GM21619 (cell line): ENCODE measurements at regions not wholly inside any gene's neighbourhood (a gene's known extent, or its start where the extent isn't known, plus 50 kb on each side); places are given as distances from the start of the nearest gene placed in this dataset.
"Not testable (repeated sequence)": the region's sequence is repeated elsewhere in the genome, so short reads cannot be mapped to it uniquely, and the experiment has no call there.

Experiments
- ATAC-seq: cut with Tn5 transposase; IDR thresholded peaks from one replicate; pipeline ENCODE4 v1.9.1; 2021; ENCODE audit not compliant: unreplicated experiment

GRCh38 chr3:106116733-106117489 is 248.1 kb upstream of the CBLB start:
- no peak for ATAC-seq

GRCh38 chr3:106117490-106117858 is 248.7 kb upstream of the CBLB start:
- no peak for ATAC-seq

DNA sequence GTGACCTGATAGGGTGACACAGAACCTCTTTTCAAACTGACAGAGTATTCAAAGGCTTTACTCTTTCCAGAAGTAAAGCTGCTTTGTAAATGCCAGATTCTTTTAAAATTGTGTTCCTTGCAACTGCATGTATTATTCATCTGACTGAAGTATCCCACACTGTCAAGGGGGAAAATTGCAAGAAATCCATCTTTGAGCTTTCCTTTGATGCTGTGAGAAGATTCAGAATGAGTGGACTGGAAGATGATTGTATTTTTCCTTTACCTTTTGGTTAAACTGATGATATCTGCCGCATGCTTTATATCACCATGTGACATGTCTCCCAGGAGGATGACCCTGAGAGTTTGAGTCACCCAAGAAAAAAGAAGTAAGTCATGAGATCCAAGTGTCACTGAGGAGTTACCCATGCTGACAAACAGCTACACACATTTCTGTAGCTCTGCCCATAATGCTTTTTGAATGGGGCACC is 250.8 kb upstream of the CBLB start:
- no peak for ATAC-seq

DNA sequence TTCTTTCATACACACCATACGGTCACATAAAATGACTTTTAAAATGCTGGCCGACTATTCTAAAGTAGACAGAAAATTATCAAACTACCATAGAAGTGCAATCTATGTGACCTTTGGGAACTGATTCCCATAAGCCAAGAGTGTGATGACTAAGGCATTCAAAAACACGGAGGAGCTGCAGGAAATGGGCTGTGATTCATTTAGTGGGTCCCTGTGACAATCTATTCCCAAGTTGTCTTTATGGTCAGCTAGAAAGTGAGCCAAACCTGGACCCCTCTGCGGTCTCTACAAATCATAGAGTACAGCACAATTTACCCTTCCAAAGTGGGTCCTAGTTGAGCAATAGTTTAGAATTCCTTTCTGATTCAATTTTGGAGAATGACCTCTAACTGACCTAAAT is 251.5 kb upstream of the CBLB start:
- ATAC-seq, result no peak

DNA sequence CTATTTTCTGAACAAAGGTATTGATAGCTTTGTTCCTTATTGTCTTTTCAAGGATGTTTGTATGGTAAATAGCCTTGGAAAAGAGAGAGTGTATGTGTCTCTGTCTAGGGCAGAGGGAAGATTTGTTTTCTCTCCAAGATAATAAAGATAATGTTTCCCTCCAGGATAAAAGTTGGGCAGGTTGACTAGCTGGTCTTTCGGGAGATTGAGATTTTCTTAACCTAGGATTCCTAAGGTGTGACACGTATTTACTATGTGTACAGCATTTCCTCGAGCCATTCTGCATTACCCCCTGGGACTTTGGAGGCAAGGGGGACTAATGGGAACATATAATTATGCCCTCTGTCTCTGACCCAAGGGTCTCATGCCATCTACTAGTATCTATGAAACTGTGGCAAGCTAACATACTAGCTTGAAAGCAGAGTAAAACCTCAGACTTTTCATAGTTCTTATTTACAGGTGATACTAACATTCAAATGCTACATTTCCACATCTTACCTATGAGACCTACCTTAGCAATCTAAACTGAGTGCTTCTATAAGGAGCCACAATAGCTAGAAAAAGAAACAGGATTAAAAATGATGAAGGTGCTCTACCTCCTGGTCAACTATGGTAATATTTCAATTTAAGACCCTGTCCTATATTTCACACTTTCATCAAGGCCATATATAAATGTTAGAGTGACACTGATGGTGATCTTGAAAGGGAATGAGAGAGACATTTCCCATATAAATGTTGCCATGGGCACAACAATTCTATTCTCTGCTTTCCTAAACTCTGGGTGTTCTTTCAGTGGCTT is 252.9 kb upstream of the CBLB start:
- no peak for ATAC-seq

- no peak for ATAC-seq
These were observed 256.0 kb upstream of the CBLB start for GRCh38 chr3:106124818-106125217.

- no peak for ATAC-seq
These were observed 256.5 kb upstream of the CBLB start for GRCh38 chr3:106125321-106125720.

DNA sequence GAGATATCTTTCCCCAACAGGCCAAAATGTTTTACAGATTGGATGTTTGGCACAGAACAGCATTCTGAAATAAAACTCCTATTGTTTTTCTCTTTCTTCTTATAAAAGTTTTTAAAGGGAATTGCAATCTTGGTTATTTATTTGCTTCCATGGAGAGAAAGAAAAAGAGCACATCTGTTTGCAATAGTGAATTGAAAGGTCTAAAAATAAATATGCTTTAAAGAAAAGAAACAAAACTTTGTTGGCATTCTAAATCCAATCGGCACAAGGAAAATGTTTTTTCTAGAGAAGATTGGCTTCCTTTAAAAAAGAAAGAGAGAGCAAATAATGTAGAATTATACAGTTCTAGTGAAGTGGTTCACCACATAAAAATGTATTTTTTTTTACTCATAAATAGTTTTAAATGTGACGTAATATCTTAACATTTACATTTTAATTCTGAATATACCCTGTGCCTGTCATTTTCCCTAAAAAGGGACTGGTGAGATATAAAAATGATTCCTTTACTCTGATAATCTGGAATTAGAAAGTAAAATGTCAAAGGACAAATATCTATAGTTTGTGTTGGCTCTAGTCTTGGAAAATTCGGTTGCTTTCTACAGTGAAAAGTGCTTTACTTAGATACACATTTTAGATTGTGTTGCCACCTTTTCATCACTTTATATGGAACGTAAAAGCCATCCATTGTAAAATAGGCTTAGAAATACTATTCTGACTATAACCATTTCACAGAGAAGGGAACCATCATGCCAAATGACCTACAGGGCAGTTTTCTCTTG is 257.4 kb upstream of the CBLB start:
- no peak for ATAC-seq

DNA sequence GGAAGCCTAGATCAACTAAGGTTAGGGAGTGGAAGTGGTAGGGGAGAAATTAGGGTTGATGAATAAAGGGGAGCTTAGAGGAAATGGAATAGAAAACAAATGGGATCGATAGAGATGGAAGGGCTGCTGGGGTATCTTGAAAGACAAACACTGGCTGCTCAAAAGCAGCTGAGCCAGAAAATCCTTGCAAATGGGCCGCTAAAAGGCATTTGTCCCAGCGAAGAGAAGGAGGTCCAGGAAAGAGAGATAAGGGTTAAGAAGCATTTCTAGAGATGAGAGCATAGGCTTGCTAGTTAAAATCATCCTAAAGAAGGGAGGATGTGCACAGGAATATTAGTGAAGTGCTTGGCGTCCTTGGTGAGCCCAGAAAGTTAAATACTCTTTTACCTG is 258.0 kb upstream of the CBLB start:
- no peak for ATAC-seq

DNA sequence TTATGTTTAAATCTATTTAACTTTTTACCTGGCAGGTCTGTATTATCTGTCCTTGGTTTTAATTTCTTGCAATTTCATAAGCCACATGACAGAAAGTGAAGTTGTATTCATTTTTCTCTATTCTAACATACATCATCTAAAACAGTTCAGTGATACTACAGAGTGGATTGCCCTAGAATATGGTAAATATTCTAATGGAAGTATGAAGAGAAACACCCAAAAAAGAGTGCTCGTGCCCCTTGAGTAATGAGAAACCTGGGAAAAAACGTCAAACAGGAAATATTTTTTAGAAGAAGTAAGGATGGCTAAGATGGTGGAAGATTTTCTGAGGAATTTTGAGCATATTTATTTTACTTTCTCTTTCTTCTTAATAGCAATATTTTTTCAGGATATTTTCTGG is 261.1 kb upstream of the CBLB start:
- no peak for ATAC-seq

DNA sequence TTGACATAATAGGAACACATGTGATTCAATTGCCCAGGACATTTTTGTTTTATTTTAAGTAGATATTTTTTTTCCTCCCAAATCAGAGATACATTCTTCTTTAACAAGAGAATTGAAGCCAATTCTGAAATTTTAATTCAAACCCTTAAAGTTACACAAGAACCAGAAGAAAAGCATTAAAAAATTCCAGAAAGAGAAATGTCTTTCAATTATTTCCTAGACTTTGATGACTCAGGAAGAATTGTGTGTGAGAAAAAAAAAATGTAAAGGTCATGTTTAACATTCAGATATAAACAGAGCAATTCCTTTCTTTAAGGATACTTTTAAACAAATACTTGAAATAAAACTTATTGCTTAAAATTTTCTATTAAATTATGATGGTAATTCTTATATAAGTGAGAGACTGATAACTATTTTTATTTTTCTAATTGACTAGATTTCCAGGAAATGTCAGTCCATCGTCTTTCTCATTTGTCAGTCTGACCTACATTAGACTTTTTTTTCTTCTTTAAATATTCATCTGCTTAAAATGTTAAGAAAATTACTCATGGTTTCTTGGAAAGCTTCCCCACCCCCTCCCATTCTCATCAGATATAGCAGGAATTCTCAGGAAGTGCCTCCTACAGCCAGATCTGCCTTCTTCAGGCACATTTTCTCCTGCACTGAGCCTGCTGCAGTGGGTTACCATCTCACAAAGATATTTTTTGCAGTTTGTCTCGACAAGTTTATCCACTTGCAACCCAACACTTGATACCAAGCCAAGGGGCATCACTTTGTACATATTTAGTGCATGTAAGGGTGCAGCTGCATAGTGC is 261.8 kb upstream of the CBLB start:
- no peak for ATAC-seq

GRCh38 chr3:106135451-106136160 is 266.8 kb upstream of the CBLB start:
- ATAC-seq, result no peak

DNA sequence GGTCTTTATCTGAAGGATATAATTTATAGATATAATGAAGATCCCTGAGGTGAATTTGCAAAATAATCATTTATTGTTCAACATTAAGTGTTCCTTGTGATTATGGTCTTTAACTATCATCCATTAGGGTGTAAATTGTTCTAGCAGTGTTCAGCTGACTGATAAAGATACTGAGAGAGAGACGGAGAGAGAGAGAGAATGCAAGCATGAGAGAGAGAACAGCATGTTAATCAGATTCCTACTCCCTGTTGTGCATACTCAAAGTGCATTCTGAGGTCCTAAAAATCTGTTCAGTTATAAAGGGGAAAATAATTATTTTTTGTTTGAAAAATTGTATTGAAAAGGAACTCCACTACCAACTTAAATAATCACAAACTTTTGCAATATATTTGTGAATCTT is 271.0 kb upstream of the CBLB start:
- ATAC-seq, result no peak

DNA sequence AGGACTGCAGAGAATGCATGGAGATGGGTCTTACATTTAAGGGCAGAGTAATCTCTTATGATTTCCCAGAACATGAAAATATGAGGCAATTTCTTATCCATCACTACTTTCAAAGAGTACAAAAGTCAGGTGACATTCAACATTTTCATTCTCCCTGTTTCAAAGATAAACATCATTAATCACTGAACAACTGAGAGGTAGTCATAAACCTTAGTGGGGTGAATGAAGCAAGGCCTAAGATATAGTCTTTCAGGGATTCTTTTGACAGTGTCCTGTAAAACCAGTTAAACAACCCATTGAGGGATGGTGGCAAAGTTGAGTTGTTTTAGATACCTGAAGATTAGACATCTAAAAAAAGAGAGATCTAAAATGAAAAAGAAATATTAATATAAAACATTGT is 271.6 kb upstream of the CBLB start:
- ATAC-seq, result no peak

DNA sequence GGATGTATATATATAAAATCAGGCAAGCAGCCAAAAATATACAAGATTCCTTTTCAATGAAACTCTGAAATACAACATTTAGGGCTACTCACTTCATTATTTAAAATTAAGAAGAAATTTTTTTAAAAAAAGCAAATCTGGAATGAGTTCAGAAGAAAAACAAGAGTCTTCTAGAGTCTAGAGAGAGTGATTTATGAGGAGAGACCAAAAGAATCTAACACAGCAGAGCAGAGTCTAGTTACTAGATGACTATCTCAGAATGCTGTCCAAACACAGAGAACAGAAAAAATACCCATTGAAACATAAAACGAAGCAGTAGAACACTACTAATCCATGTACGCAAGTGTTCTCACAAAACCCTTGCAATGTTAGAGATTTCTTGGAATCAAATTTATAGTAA is 275.2 kb upstream of the CBLB start:
- ATAC-seq, result no peak

DNA sequence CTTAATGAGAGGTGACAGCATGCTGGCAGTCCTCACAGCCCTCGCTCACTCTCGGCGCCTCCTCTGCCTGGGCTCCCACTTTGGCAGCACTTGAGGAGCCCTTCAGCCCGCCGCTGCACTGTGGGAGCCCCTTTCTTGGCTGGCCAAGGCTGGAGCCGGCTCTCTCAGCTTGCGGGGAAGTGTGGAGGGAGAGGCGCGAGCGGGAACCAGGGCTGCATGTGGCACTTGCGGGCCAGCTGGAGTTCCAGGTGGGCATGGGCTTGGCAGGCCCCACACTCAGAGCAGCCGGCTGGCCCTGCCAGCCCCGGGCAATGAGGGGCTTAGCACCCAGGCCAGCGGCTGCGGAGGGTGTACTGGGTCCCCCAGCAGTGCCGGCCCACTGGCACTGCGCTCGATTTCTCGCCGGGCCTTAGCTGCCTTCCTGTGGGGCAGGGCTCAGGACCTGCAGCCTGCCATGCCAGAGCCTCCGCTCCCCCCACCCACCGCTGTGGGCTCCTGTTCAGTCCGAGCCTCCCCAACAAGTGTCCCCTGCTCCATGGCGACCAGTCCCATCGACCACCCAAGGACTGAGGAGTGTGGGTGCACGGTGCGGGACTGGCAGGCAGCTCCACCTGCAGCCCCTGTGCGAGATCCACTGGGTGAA is 279.7 kb upstream of the CBLB start:
- ATAC-seq, result not testable (repeated sequence)

DNA sequence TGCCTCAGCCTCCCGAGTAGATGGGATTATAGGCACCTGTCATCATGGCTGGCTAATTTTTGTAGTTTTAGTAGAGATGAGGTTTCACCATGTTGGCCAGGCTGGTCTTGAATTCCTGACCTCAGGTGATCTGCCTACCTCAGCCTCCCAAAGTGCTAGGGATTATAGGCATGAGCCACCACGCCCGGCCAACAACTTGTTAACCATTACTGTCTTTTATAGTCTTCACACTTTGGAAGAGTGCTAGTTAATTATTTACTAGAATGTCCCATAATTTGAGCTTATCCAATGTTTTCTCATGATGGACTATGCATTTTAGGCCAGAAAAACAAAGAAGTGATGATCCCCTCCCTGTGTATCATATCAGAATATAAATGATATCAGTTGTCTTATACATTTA is 288.6 kb upstream of the CBLB start:
- ATAC-seq, result no peak

DNA sequence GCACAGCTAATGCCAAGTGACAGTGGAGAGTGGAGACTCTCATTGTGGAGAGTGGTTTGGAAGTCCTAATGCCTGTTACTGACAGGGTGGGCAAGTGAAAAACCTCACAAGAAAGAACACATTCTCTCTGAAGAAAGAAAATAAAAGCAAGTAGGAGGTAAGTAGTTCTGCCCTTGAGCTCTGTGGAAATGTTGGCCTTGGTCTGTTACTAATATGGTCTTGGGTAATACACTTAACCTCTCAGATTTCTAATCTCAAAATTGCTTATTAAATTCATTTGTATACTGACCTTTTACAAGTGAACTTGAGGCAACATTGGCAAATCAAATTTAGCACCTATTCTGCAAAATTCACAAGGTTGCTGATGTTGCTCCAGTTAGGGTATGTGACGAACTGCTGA is 291.6 kb upstream of the CBLB start:
- ATAC-seq, result no peak

GRCh38 chr3:106161246-106161645 is 292.4 kb upstream of the CBLB start:
- no peak for ATAC-seq

- no peak for ATAC-seq
These were observed 298.9 kb upstream of the CBLB start for GRCh38 chr3:106167728-106168127.
